HG02763 (cell line): ENCODE measurements at regions not wholly inside any gene's neighbourhood (a gene's known extent, or its start where the extent isn't known, plus 50 kb on each side); places are given as distances from the start of the nearest gene placed in this dataset.

Source experiments
- ATAC-seq: cut with Tn5 transposase; IDR thresholded peaks from one replicate; pipeline ENCODE4 v1.9.1; 2021; ENCODE audit warnings: mild to moderate bottlenecking, moderate library complexity; ENCODE audit not compliant: unreplicated experiment

DNA sequence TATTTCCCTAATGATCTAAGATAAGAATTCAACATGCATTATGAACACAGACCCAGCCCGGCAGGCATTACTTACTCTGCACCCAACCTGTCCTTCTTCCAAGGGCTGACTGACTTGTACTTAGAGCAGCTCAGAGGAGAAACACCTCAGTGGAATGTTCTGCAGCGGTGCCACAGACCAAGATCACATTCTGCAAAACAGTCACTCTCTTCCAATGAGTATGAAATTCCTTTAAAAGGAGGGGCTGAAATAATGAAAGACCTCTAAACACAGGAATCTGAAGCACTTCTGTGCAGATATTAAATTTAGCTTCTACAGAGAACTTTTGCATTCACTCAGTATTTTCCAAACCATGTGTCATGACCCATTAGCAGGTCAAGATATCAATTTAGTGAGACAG lies 172.9 kb downstream of the ZDHHC21 start:
- ATAC-seq = no peak

DNA sequence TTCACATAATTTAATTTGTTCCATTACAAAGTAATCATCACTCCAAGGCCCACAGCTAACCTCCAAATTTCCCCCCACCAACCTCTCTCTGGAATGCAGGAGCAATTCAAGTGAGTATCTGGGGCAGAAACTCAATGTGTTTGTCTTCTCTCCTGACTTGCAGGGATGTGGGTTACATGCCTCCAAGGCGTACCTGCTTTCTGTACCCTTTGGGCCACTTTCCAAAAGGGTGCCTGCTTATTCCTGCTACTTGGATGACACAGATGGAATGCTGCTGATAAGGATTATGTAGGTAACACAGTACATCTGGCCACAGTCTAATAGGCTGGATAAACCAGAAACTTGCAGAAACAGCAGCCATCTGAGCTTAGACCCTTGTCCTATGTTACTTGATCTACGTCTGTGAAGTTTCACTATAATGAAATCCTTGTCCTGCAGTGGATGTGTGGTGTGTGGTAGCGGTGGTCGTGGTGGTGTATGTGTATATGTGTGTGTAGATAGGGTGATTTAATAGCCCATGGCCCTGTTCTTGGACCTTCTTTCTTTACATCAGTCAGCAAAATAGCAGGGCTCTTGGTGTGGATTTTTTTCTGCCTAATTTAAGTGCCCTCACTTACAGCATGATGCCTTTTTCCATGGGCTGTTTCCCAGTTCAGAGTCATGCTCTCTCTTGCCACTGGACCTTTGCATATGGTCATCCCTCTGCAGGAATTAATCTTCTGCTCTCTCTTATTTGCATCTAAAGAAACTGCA lies 175.9 kb downstream of the ZDHHC21 start:
- no peak for ATAC-seq

GRCh38 chr9:14516656-14517055 lies 176.6 kb downstream of the ZDHHC21 start:
- no peak for ATAC-seq

DNA sequence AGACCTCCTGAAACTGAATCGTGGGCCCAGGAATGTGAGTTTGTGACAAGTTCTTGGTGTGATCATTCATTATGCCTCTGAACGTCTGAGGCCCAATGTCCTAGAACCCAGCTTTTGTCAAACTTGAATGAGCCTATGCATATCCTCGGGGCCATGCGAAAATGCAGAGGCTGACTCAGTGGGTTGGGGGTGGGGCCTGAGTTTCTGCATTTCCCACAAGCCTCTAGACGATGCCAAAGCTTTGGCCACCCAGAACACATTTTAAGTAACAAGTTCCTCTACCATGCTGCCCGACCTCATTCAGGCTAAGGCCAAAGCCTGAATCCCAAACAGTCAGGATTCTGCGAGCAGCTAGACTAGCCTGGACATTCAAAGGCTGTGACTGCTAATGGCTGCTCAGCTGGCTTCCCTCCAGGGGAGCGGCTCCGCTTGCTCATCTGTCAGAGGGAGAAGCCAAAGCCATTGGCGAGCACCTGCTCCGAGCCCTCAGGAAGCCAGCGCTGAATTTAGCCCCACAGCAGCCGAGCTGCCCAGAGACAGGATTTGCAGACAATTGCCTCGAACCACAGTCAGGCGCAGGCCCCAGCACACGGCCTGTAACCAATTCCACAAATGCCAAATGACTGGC lies 177.5 kb downstream of the ZDHHC21 start:
- ATAC-seq = no peak

- ATAC-seq = no peak
These were observed 178.2 kb downstream of the ZDHHC21 start for GRCh38 chr9:14515049-14515448.

DNA sequence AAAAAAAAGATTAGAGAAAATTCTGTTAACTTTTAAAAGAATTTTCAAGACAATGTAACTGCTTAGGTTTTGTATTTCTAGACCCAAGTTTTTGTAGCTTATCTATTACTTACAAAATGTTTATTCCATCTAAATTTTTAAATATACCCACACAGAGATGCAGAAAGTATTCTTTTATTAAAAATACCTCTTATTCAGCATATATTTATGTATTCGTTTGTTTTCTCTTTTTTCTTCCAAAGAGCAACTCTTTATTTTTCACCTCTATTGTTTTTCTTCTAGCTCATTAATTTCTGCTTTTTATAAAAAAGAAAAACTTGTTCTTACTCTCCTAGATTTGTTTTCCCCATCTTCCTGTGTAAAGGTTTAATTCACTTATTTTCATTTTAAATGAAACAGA lies 180.3 kb downstream of the ZDHHC21 start:
- ATAC-seq = no peak

DNA sequence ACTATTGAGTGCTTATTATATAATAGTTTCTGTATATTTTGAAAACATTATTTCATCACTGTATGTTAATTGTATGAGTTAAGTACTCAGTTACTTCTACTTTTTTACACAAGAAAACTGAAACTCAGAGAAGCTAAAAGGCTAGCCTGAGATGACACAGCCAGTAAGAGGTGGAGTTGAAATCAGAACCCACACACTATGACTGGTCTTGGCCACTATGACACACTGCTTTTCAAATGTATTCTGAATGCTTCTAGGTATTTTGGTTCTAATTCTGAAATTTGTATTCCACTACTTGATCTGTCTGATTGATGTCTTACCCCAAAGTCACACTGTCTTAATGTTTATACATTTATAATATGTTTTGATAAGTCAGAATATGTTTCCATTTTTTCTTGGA lies 181.8 kb downstream of the ZDHHC21 start:
- ATAC-seq = no peak

DNA sequence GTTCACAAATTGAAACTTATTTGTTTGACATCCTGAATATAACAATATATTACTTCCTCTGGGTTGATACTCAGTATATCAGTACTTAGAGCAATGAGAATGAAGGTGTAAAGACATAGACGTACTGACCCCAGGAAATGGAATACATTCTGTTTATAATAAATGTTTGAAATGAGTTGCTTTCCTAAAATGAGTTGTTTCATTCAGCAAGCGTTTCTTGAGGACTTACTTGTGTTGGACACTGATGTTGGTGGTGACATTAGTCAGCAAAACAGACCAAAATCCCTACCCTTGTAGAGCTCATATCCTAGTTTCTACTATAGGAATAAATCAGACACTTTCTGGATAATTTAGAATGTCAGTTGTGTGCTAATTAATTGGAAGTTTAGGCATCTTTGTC lies 184.3 kb downstream of the ZDHHC21 start:
- ATAC-seq = no peak

- ATAC-seq = no peak
These were observed 187.4 kb upstream of the NFIB start for GRCh38 chr9:14501366-14501765.

GRCh38 chr9:14500705-14501104 lies 186.8 kb upstream of the NFIB start:
- no peak for ATAC-seq

- no peak for ATAC-seq
These were observed 186.0 kb upstream of the NFIB start for GRCh38 chr9:14499976-14500375.

DNA sequence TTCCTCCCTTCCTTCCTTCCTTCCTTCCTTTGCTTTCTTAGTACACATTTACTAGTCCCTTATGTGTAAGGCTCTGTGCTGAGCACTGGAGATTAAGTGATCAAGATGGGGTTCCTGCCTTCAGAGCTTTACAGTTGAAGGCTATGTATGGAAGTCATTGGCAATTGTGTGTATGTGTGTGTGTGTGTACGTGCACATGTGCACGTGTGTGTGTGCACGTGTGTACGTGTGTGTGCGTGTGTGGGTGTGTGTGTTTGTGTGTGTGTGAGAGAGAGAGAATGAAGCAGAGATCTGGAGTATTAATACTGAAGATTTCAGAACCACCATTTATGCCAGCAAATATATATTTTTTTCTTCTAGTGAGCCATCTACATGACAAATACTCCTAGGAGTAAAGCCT lies 184.9 kb upstream of the NFIB start:
- ATAC-seq = no peak

DNA sequence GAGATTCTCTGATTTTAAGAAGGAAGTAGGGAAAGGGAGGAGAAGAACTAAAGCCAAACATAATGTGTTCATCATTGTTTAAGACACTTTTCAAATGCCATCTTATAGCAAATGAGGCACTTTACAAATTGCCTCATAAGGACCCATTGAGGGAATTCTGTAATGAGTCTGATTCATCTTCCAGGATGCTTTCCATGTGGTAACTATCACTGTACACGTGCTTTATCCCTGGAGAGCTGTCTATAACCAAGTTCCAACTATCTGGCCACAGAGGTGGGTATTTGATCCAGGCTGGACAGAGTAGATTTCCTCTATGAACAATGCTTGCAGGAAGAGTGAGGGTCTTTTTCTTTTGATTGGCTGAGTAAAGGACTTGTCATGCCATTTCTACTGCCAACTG lies 183.5 kb upstream of the NFIB start:
- ATAC-seq = no peak

GRCh38 chr9:14488421-14489190 lies 174.7 kb upstream of the NFIB start:
- no peak for ATAC-seq

DNA sequence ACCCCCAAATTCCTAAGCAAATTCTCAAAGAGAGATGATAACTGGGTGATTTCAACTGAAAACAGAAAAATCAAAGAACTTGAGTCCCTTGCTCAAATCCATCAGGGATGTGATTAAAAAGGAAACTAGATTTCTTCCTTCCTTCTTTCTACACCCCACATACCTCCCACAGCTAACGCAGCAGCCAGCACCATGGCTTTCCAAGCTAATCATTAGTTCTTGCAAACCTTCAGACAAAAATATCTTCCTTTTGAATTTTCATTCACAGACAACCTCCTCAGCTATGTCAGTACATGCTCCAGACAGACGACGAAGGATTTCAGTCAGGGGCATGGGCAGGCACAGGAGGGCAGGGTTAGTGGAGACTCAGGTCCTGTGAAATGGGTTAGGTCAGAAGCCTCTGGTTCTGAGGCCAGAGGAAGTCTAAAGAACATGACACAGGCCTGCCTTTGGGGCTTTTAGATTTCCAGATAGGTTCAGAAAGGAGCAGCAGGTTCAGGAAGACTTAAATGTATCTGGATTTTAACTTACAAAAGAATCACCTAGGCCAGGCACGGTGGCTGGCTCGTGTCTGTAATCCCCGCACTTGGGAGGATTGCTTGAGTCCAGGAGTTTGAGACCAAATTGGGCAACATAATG lies 173.7 kb upstream of the NFIB start:
- ATAC-seq = no peak

- no peak for ATAC-seq
These were observed 171.4 kb upstream of the NFIB start for GRCh38 chr9:14485366-14485765.

DNA sequence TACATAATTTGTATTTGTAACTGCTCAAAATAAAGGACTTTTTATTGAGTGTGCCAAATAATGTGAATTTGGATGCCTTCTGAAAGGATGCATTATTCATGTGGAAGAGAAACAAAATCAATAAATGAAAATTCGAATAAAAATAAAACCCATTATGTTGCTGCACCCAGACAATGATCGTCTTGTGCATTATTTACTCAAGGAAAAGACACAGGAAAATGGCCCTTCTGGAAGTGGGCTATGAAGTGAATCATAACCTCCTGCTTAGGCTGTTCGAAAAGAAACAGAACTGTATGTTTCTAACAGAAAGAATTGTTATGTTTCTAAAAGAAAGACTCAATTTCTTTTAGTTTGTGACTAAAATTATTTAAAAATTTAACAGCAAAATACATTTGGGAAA lies 168.9 kb upstream of the NFIB start:
- no peak for ATAC-seq

DNA sequence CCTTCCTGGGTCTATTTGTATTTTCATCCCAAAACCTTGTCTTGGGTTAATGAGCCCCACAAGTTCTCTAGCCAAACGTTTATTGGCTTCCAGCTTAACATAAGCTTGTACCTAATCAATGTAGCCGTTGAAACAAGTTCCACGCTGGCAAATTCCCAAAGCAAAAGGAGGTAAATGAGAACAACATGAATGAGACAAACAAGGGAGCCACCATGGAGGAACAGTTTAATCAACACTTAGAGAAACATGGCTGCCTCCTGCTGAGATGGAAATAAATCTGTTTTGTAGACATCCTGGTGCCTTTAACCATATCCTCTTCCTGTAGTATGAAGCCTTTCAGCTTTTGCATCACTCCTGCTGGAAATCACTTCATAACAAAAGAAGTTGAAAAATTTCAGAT lies 166.6 kb upstream of the NFIB start:
- ATAC-seq = no peak

DNA sequence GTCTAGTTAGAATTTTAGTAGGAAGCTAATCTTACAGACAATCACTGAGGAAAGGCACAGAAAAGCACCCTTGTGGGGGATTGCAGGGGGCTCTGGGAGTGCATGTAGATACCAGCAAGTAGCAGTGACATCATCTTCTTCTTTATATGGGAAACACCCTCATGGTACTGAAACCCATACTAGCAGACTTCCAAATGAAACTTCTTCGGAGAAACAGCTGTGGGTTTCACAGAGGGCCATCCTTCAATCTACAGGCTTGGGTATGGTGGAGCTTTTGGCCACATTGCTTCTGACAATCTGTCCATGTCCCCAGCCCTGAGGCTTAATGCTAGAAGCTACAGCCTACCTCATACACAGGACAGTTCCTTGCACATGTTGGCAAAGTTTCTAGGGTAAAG lies 165.2 kb upstream of the NFIB start:
- peak; percentile 50 for ATAC-seq

GRCh38 chr9:14478175-14479162 lies 164.5 kb upstream of the NFIB start:
- ATAC-seq = no peak
